GM12874 (cell line): ENCODE measurements at regions not wholly inside any gene's neighbourhood (a gene's known extent, or its start where the extent isn't known, plus 50 kb on each side); places are given as distances from the start of the nearest gene placed in this dataset.

Experiments used
- TF ChIP-seq, protein P1 (sequence below): IDR thresholded peaks from 2 replicates; pipeline ENCODE4 v1.5.1; 2011; ENCODE audit warnings: low read depth, mild to moderate bottlenecking, control low read depth, low read length, moderate library complexity; ENCODE audit not compliant: insufficient read depth

GRCh38 chr6:71419217-71420094 lies 130.8 kb downstream of the OGFRL1 start:
- TF ChIP-seq, protein P1, sequence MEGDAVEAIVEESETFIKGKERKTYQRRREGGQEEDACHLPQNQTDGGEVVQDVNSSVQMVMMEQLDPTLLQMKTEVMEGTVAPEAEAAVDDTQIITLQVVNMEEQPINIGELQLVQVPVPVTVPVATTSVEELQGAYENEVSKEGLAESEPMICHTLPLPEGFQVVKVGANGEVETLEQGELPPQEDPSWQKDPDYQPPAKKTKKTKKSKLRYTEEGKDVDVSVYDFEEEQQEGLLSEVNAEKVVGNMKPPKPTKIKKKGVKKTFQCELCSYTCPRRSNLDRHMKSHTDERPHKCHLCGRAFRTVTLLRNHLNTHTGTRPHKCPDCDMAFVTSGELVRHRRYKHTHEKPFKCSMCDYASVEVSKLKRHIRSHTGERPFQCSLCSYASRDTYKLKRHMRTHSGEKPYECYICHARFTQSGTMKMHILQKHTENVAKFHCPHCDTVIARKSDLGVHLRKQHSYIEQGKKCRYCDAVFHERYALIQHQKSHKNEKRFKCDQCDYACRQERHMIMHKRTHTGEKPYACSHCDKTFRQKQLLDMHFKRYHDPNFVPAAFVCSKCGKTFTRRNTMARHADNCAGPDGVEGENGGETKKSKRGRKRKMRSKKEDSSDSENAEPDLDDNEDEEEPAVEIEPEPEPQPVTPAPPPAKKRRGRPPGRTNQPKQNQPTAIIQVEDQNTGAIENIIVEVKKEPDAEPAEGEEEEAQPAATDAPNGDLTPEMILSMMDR, result no peak

DNA sequence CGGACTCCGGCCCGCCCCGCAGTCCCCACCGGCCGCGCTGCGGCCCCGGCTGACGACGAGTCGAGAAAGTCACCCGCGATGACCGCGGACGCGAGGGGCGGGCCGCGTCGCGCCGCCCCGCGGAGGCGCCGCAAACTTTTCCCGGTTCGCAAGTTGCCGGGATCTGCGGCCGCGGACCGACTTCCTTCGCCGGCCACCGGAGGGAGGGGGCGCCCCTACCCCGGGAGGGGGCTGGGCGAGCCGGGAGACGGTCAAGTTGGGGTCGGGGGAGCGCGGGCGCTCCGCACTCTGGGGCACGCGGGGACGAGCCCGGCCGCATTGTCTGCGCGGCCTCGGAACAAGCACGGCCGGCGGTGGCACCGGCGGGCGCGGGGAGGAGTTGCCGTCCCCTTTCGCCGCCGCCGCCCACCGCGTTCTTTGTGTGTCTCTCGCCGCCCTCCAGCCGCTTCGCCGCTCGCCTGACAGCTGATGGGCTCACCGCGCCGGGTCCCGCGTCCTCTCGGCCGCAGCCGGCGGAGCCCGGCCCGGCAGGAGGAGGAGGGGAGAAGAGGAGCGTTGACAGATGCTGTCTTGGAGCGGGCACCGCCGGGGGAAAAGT lies 131.6 kb downstream of the OGFRL1 start:
- TF ChIP-seq, protein P1, result no peak

GRCh38 chr6:71420693-71421328 lies 132.2 kb downstream of the OGFRL1 start:
- TF ChIP-seq, protein P1, result no peak

DNA sequence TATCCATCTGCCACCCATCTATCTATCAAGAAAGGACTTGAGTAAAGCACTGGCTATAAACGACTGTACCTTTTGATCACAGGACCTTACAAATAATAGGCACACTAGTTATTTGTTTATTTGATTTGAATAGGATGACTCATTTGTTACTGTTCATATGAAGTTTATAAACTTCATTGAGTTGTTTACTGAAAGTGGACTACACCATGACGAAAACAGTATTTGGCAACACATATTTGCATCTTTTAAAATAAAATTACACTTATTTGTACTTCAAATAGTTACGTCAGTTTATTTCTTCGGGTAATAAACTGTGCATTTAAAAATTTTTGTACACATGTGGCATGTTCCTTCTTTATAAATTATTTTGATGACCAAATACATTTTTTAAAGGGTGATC lies 133.0 kb downstream of the OGFRL1 start:
- TF ChIP-seq, protein P1, result no peak

- TF ChIP-seq, protein P1, result no peak
Observed at GRCh38 chr6:71430018-71430417, 141.4 kb downstream of the OGFRL1 start.

GRCh38 chr6:71433441-71433840 lies 144.8 kb downstream of the OGFRL1 start:
- TF ChIP-seq, protein P1, result no peak

GRCh38 chr6:71444222-71444621 lies 155.6 kb downstream of the OGFRL1 start:
- TF ChIP-seq, protein P1, result no peak
